GM19452 (cell line): ENCODE measurements at regions not wholly inside any gene's neighbourhood (a gene's known extent, or its start where the extent isn't known, plus 50 kb on each side); places are given as distances from the start of the nearest gene placed in this dataset.
"Not testable (repeated sequence)": the region's sequence is repeated elsewhere in the genome, so short reads cannot be mapped to it uniquely, and the experiment has no call there.

Experiments used
- ATAC-seq: cut with Tn5 transposase; IDR thresholded peaks from one replicate; pipeline ENCODE4 v1.9.1; 2021; ENCODE audit not compliant: unreplicated experiment

- ATAC-seq, result no peak
These were observed 139.8 kb upstream of the UBE2E3 start for GRCh38 chr2:180840641-180841040.

GRCh38 chr2:180829836-180830235 is 150.6 kb upstream of the UBE2E3 start:
- no peak for ATAC-seq

- ATAC-seq, result no peak
These were observed 151.1 kb upstream of the UBE2E3 start for GRCh38 chr2:180829261-180829660.

- no peak for ATAC-seq
These were observed 151.6 kb upstream of the UBE2E3 start for GRCh38 chr2:180828756-180829155.

GRCh38 chr2:180823546-180824141 is 156.8 kb upstream of the UBE2E3 start:
- no peak for ATAC-seq

GRCh38 chr2:180819106-180819505 is 161.3 kb upstream of the UBE2E3 start:
- no peak for ATAC-seq

- not testable (repeated sequence) for ATAC-seq
These were observed 161.7 kb upstream of the UBE2E3 start for GRCh38 chr2:180818700-180819099.

- no peak for ATAC-seq
These were observed 181.3 kb upstream of the UBE2E3 start for GRCh38 chr2:180799141-180799540.

- ATAC-seq, result no peak
These were observed 189.5 kb upstream of the UBE2E3 start for GRCh38 chr2:180790891-180791290.

- no peak for ATAC-seq
These were observed 193.1 kb upstream of the UBE2E3 start for GRCh38 chr2:180787330-180787729.

- no peak for ATAC-seq
These were observed 199.1 kb upstream of the UBE2E3 start for GRCh38 chr2:180781276-180781675.

- no peak for ATAC-seq
These were observed 202.1 kb upstream of the UBE2E3 start for GRCh38 chr2:180778291-180778690.

GRCh38 chr2:180776921-180777320 is 203.5 kb upstream of the UBE2E3 start:
- no peak for ATAC-seq

GRCh38 chr2:180775711-180776110 is 204.7 kb upstream of the UBE2E3 start:
- no peak for ATAC-seq

- ATAC-seq, result not testable (repeated sequence)
These were observed 215.1 kb upstream of the UBE2E3 start for GRCh38 chr2:180765316-180765715.

GRCh38 chr2:180763263-180763989 is 217.0 kb upstream of the UBE2E3 start:
- ATAC-seq, result no peak

- no peak for ATAC-seq
These were observed 219.2 kb upstream of the UBE2E3 start for GRCh38 chr2:180761224-180761623.

GRCh38 chr2:180759631-180760030 is 220.8 kb upstream of the UBE2E3 start:
- no peak for ATAC-seq

GRCh38 chr2:180753809-180754761 is 226.3 kb upstream of the UBE2E3 start:
- ATAC-seq, result no peak

GRCh38 chr2:180751306-180751920 is 229.0 kb upstream of the UBE2E3 start:
- ATAC-seq, result no peak

GRCh38 chr2:180747728-180748127 is 232.7 kb upstream of the UBE2E3 start:
- no peak for ATAC-seq
